HFF-Myc (cell line): ENCODE measurements at regions not wholly inside any gene's neighbourhood (a gene's known extent, or its start where the extent isn't known, plus 50 kb on each side); places are given as distances from the start of the nearest gene placed in this dataset.
"Not testable (repeated sequence)": the region's sequence is repeated elsewhere in the genome, so short reads cannot be mapped to it uniquely, and the experiment has no call there.

Experiments used
- DNase-seq: peaks from one replicate; pipeline ENCODE4 v3.0.0-alpha.2; 2011; ENCODE audit warnings: low read depth; ENCODE audit errors: extremely low read depth
- H3K4me3 ChIP-seq: replicated peaks from 2 replicates; pipeline ENCODE4 v1.5.1; 2011; ENCODE audit warnings: low read depth, mild to moderate bottlenecking, control low read depth, low read length
- TF ChIP-seq, protein P1 (sequence below): IDR thresholded peaks from 2 replicates; pipeline ENCODE4 v1.5.1; 2012; ENCODE audit warnings: mild to moderate bottlenecking, low read depth, low read length, control low read depth; ENCODE audit errors: missing control alignments

DNA sequence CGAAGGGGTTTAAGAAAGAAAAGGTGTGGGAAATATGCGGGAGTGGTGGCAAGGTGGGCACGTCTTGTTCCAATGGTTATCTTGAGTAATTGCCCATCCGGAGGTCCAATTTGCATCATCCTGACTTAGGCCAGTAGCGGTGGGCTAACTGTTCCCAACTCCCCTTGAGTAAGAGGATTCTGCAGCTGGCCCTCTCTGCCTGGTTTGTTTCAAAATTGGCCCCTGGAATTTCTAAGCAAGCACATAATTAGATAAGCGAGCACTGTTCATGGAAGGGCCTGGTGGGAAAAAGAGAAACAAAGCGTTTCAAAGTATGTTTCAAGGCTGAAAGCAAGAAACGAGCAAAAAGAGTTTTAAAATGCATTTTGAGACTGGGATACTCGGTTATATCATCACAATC, 198.2 kb downstream of the CEP135 start:
- no peak overlapping the region for H3K4me3 ChIP-seq
- TF ChIP-seq, protein P1, sequence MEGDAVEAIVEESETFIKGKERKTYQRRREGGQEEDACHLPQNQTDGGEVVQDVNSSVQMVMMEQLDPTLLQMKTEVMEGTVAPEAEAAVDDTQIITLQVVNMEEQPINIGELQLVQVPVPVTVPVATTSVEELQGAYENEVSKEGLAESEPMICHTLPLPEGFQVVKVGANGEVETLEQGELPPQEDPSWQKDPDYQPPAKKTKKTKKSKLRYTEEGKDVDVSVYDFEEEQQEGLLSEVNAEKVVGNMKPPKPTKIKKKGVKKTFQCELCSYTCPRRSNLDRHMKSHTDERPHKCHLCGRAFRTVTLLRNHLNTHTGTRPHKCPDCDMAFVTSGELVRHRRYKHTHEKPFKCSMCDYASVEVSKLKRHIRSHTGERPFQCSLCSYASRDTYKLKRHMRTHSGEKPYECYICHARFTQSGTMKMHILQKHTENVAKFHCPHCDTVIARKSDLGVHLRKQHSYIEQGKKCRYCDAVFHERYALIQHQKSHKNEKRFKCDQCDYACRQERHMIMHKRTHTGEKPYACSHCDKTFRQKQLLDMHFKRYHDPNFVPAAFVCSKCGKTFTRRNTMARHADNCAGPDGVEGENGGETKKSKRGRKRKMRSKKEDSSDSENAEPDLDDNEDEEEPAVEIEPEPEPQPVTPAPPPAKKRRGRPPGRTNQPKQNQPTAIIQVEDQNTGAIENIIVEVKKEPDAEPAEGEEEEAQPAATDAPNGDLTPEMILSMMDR = no peak
- no peak for DNase-seq

- no peak for DNase-seq
- TF ChIP-seq, protein P1 = no peak
- no peak overlapping the region for H3K4me3 ChIP-seq
Measured at GRCh38 chr4:56142088-56142487, 193.3 kb downstream of the CEP135 start.

DNA sequence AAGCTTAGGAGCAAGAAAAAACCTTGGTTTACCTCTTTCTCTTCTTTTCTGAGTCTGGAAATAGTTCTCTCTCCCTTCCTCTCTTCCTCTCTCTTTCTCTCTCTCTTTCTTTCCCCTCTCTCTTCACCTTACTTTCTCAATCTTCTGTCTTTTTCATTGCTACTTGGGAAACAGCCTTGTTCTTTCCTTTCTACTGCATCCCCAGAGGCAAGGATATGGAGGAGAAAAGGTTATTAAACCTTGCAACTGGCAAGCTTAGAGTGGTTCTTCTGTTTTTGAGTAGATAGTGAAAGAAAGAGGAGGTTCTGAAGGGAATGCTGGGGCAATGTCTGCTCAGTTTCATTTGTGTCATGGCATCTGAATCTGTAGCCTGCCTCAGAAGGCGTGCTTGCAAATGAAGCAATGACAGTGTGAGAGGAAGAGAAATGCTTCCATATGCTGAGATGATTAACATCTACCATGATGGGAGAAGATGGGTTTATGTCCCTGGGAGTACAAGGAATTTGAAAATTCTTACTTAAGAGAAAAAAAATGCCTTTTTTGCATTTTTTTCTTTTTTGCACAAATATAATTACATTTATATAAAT, 190.6 kb downstream of the CEP135 start:
- TF ChIP-seq, protein P1 = no peak
- no peak overlapping the region for H3K4me3 ChIP-seq
- DNase-seq = no peak

GRCh38 chr4:56134834-56135233, 186.1 kb downstream of the CEP135 start:
- not testable (repeated sequence) for DNase-seq, H3K4me3 ChIP-seq

GRCh38 chr4:56134266-56134665, 185.5 kb downstream of the CEP135 start:
- DNase-seq = no peak
- TF ChIP-seq, protein P1 = no peak
- H3K4me3 ChIP-seq = no peak overlapping the region

DNA sequence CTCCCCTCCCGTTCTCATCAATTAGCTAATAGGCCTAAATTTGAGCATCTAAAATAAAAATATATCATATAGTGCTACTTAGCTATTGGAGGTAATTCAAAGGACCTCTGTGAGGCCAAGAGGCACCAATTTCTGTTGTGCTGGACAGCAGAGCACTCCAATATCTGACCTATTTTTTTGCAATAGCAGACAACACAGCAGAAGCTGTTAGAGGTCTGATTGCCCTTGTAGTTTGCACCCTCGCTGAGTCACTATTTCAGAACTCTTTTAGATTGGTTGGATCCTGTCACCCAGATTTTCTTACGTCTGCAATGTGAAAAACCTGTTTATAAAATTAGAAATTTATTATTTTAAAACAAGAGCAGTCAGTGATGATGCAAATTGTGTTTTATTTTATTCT, 184.1 kb downstream of the CEP135 start:
- DNase-seq = no peak
- TF ChIP-seq, protein P1 = no peak
- H3K4me3 ChIP-seq = no peak overlapping the region

- H3K4me3 ChIP-seq, DNase-seq: not testable (repeated sequence)
Measured at GRCh38 chr4:56132188-56132587, 183.4 kb downstream of the CEP135 start.

DNA sequence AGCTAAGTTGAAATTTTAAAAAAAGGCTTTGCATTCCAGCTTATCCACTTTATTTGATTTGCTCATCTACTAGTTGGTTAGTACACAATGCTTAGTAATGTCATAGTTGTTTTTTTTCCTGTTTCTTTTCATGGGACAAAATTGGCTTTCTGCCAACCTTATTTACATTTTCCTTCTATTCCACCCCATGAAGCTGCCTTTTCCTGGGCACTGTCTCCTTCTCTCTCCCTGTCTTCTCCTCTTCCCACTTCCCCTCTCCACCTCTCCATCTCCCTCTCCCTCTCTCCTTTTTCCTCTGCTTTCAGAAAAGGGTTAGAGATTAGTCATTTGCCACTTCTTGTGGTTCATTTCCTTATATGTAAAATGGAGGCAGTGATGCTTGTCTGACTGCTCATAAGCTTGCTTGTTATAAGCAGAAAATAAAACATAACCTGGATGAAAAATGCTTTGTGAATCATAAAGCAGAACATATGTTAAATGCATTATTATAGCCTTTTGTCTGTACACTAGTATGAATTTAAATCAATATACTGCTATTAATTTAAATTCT, 181.9 kb downstream of the CEP135 start:
- H3K4me3 ChIP-seq = no peak overlapping the region
- TF ChIP-seq, protein P1 = no peak
- DNase-seq = no peak
